Inflammatory macrophage (primary cell): ENCODE measurements at regions not wholly inside any gene's neighbourhood (a gene's known extent, or its start where the extent isn't known, plus 50 kb on each side); places are given as distances from the start of the nearest gene placed in this dataset.
"Not testable (repeated sequence)": the region's sequence is repeated elsewhere in the genome, so short reads cannot be mapped to it uniquely, and the experiment has no call there.

Source experiments
- DNase-seq, 2 donors: peaks; one replicate each; pipeline ENCODE4 v3.0.0-alpha.2; 2020 to 2022

- no peak for DNase-seq
These were observed 801.8 kb downstream of the STIM2 start for GRCh38 chr4:27662426-27662825.

GRCh38 chr4:27666943-27667342 is 806.3 kb downstream of the STIM2 start:
- no peak for DNase-seq

GRCh38 chr4:27668001-27668400 is 807.4 kb downstream of the STIM2 start:
- DNase-seq = no peak

GRCh38 chr4:27678027-27678426 is 817.4 kb downstream of the STIM2 start:
- no peak for DNase-seq

- peak; percentile 12 to 25 for DNase-seq
These were observed 824.0 kb downstream of the STIM2 start for GRCh38 chr4:27684610-27685011.

- DNase-seq = no peak
These were observed 824.5 kb downstream of the STIM2 start for GRCh38 chr4:27685091-27685490.

GRCh38 chr4:27685947-27686346 is 825.3 kb downstream of the STIM2 start:
- no peak for DNase-seq

GRCh38 chr4:27692158-27692557 is 831.5 kb downstream of the STIM2 start:
- DNase-seq = peak; percentile 21 to 43

GRCh38 chr4:27692868-27693634 is 832.4 kb downstream of the STIM2 start:
- DNase-seq = no peak

GRCh38 chr4:27696257-27696656 is 835.6 kb downstream of the STIM2 start:
- DNase-seq = not testable (repeated sequence)

- DNase-seq = no peak
These were observed 841.0 kb downstream of the STIM2 start for GRCh38 chr4:27701606-27702005.

- no peak for DNase-seq
These were observed 842.2 kb downstream of the STIM2 start for GRCh38 chr4:27702730-27703431.

- DNase-seq = no peak
These were observed 843.1 kb downstream of the STIM2 start for GRCh38 chr4:27703771-27704170.

GRCh38 chr4:27711041-27711440 is 850.4 kb downstream of the STIM2 start:
- DNase-seq = no peak

GRCh38 chr4:27714073-27714472 is 853.4 kb downstream of the STIM2 start:
- no peak for DNase-seq

GRCh38 chr4:27716693-27717430 is 856.2 kb downstream of the STIM2 start:
- DNase-seq = no peak

GRCh38 chr4:27717431-27717755 is 856.8 kb downstream of the STIM2 start:
- no peak for DNase-seq

GRCh38 chr4:27720010-27720766 is 859.5 kb downstream of the STIM2 start:
- no peak for DNase-seq

- DNase-seq = no peak
These were observed 860.6 kb downstream of the STIM2 start for GRCh38 chr4:27721193-27721592.

GRCh38 chr4:27728892-27729291 is 868.3 kb downstream of the STIM2 start:
- no peak for DNase-seq

GRCh38 chr4:27742816-27743215 is 882.2 kb downstream of the STIM2 start:
- DNase-seq = no peak

- DNase-seq = no peak
These were observed 899.3 kb downstream of the STIM2 start for GRCh38 chr4:27759611-27760575.
